Hepatic stellate cell (primary cell): ENCODE measurements at regions not wholly inside any gene's neighbourhood (a gene's known extent, or its start where the extent isn't known, plus 50 kb on each side); places are given as distances from the start of the nearest gene placed in this dataset.
"Not testable (repeated sequence)": the region's sequence is repeated elsewhere in the genome, so short reads cannot be mapped to it uniquely, and the experiment has no call there.

ENCODE experiments used
- DNase-seq: peaks from one replicate; pipeline ENCODE4 v3.0.0; 2011; ENCODE audit warnings: low spot score

- no peak for DNase-seq
Observed at GRCh38 chr13:44848920-44849676, 140.2 kb downstream of the NUFIP1 start.

- not testable (repeated sequence) for DNase-seq
Observed at GRCh38 chr13:44845281-44846058, 143.8 kb downstream of the NUFIP1 start.

GRCh38 chr13:44844786-44845185 is 144.5 kb downstream of the NUFIP1 start:
- DNase-seq = no peak

- no peak for DNase-seq
Observed at GRCh38 chr13:44843403-44843802, 145.9 kb downstream of the NUFIP1 start.

GRCh38 chr13:44842158-44842557 is 147.1 kb downstream of the NUFIP1 start:
- peak; percentile 43 for DNase-seq

- DNase-seq = no peak
Observed at GRCh38 chr13:44840131-44840530, 149.1 kb downstream of the NUFIP1 start.

- DNase-seq = peak; percentile 35
Observed at GRCh38 chr13:44837250-44837649, 152.0 kb downstream of the NUFIP1 start.

- no peak for DNase-seq
Observed at GRCh38 chr13:44834404-44834803, 154.9 kb downstream of the NUFIP1 start.

GRCh38 chr13:44833626-44834025 is 155.6 kb downstream of the NUFIP1 start:
- no peak for DNase-seq

GRCh38 chr13:44833139-44833538 is 156.1 kb downstream of the NUFIP1 start:
- no peak for DNase-seq

- no peak for DNase-seq
Observed at GRCh38 chr13:44826591-44827350, 162.5 kb downstream of the NUFIP1 start.

GRCh38 chr13:44825953-44826352 is 163.3 kb downstream of the NUFIP1 start:
- no peak for DNase-seq

- DNase-seq = not testable (repeated sequence)
Observed at GRCh38 chr13:44823555-44823954, 165.7 kb downstream of the NUFIP1 start.

GRCh38 chr13:44822291-44822690 is 167.0 kb downstream of the NUFIP1 start:
- no peak for DNase-seq

- no peak for DNase-seq
Observed at GRCh38 chr13:44819772-44820171, 169.5 kb downstream of the NUFIP1 start.

- DNase-seq = no peak
Observed at GRCh38 chr13:44819245-44819644, 170.0 kb downstream of the NUFIP1 start.

- no peak for DNase-seq
Observed at GRCh38 chr13:44818428-44818827, 170.8 kb downstream of the NUFIP1 start.

GRCh38 chr13:44818016-44818415 is 171.3 kb downstream of the NUFIP1 start:
- DNase-seq = no peak

GRCh38 chr13:44817131-44817671 is 172.1 kb downstream of the NUFIP1 start:
- peak; percentile 47 for DNase-seq

- DNase-seq = no peak
Observed at GRCh38 chr13:44816701-44817100, 172.6 kb downstream of the NUFIP1 start.

- DNase-seq = peak; percentile 90
Observed at GRCh38 chr13:44815623-44816022, 173.6 kb downstream of the NUFIP1 start.

GRCh38 chr13:44814836-44815235 is 174.4 kb downstream of the NUFIP1 start:
- DNase-seq = no peak
